Erythroblast (primary cell): ENCODE measurements at regions not wholly inside any gene's neighbourhood (a gene's known extent, or its start where the extent isn't known, plus 50 kb on each side); places are given as distances from the start of the nearest gene placed in this dataset.

ENCODE experiments used
- GATA1 ChIP-seq: IDR thresholded peaks from 2 replicates; pipeline ENCODE4 v1.6.1; 2011; ENCODE audit warnings: low read depth, mild to moderate bottlenecking, control low read depth, low read length, moderate library complexity
- POLR2A ChIP-seq: IDR thresholded peaks from 2 replicates; pipeline ENCODE4 v1.6.1; 2011; ENCODE audit warnings: mild to moderate bottlenecking, low read length

DNA sequence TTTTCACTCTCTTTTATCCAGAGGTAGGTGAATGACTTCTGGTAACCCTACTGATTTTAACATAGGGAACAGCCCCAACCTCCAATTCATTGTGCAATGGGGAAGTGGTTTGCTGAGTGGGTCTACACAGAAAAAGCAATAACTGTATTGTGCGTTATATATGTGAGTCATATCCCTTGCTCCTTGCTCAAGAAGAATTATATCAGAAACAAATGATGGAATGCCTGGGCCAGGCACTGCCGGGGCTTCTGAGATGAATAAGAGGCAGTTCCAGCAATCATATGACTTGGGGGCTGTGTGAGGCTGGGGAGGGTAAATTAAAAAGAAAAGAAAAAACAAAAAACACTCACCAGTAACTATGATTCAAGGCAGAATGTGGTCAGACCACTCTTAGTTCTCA, 79.2 kb upstream of the ABCA1 start:
- TF ChIP-seq POLR2A, result no peak
- no peak for TF ChIP-seq GATA1
